IMR-90 (cell line): ENCODE measurements at regions not wholly inside any gene's neighbourhood (a gene's known extent, or its start where the extent isn't known, plus 50 kb on each side); places are given as distances from the start of the nearest gene placed in this dataset.

Experiments used
- CTCF ChIP-seq: conservative IDR thresholded peaks from 2 replicates; pipeline ENCODE4 v1.5.1; 2012; ENCODE audit warnings: mild to moderate bottlenecking, low read depth, low read length, improper control_type of control experiment
- POLR2A ChIP-seq: IDR thresholded peaks from 2 replicates; pipeline ENCODE4 v1.6.1; 2012; ENCODE audit warnings: mild to moderate bottlenecking, low read depth, low read length
- RCOR1 ChIP-seq: IDR thresholded peaks from 2 replicates; pipeline ENCODE4 v1.6.1; 2012; ENCODE audit warnings: mild to moderate bottlenecking, low read length, improper control_type of control experiment; ENCODE audit not compliant: insufficient replicate concordance

- TF ChIP-seq CTCF: no peak
- TF ChIP-seq POLR2A: no peak
- TF ChIP-seq RCOR1: no peak
Measured at GRCh38 chr1:101299141-101299540, 62.3 kb downstream of the S1PR1 start.
